ENCODE measurements at regions not wholly inside any gene's neighbourhood (a gene's known extent, or its start where the extent isn't known, plus 50 kb on each side); places are given as distances from the start of the nearest gene placed in this dataset.
"Not testable (repeated sequence)": the region's sequence is repeated elsewhere in the genome, so short reads cannot be mapped to it uniquely, and the experiment has no call there.

GRCh38 chr14:19159003-19159625 is 191.9 kb downstream of the POTEM start:
- H3K4me3 Mint-ChIP-seq; H3K4me1 Mint-ChIP-seq; H3K27me3 ChIP-seq (ENCODE audit: control insufficient read depth, insufficient read depth, low read length); H3K36me3 ChIP-seq (ENCODE audit: control insufficient read depth, insufficient read depth, low read length); H3K27me3 Mint-ChIP-seq; DNase-seq; H3K4me3 ChIP-seq (ENCODE audit: low read depth, low read length); H3K36me3 Mint-ChIP-seq; H3K4me1 ChIP-seq (ENCODE audit: control insufficient read depth, insufficient read depth, low read length, poor library complexity, severe bottlenecking); ATAC-seq (ENCODE audit: low read depth in 2 of 2); H3K27ac Mint-ChIP-seq; H3K27ac ChIP-seq (ENCODE audit: insufficient read depth, low read length, poor library complexity, severe bottlenecking); H3K9me3 ChIP-seq (ENCODE audit: control insufficient read depth in 2 of 2, low read length in 2 of 2): not testable (repeated sequence)
- peaks cover 0 to 15% (median 0%) of the 10 kb centered on the region in 7 donors for H3K9me3 Mint-ChIP-seq

GRCh38 chr14:19160379-19160778 is 193.1 kb downstream of the POTEM start:
- not testable (repeated sequence) for H3K4me1 Mint-ChIP-seq; H3K4me3 Mint-ChIP-seq; H3K36me3 Mint-ChIP-seq; H3K27me3 Mint-ChIP-seq; H3K4me3 ChIP-seq (ENCODE audit: low read depth, low read length); H3K27ac Mint-ChIP-seq; H3K27me3 ChIP-seq (ENCODE audit: control insufficient read depth, insufficient read depth, low read length); DNase-seq; H3K36me3 ChIP-seq (ENCODE audit: control insufficient read depth, insufficient read depth, low read length); H3K27ac ChIP-seq (ENCODE audit: insufficient read depth, low read length, poor library complexity, severe bottlenecking); H3K4me1 ChIP-seq (ENCODE audit: control insufficient read depth, insufficient read depth, low read length, poor library complexity, severe bottlenecking); ATAC-seq (ENCODE audit: low read depth in 2 of 2); H3K9me3 ChIP-seq (ENCODE audit: control insufficient read depth in 2 of 2, low read length in 2 of 2)
- peaks cover 0 to 15% (median 0%) of the 10 kb centered on the region in 7 donors for H3K9me3 Mint-ChIP-seq

- H3K4me1 ChIP-seq (ENCODE audit: control insufficient read depth, insufficient read depth, low read length, poor library complexity, severe bottlenecking); H3K27ac Mint-ChIP-seq; H3K36me3 ChIP-seq (ENCODE audit: control insufficient read depth, insufficient read depth, low read length); H3K4me3 ChIP-seq (ENCODE audit: low read depth, low read length); H3K27me3 Mint-ChIP-seq; H3K4me3 Mint-ChIP-seq; H3K9me3 ChIP-seq (ENCODE audit: control insufficient read depth in 2 of 2, low read length in 2 of 2); H3K27ac ChIP-seq (ENCODE audit: insufficient read depth, low read length, poor library complexity, severe bottlenecking); H3K27me3 ChIP-seq (ENCODE audit: control insufficient read depth, insufficient read depth, low read length); H3K36me3 Mint-ChIP-seq; H3K4me1 Mint-ChIP-seq; DNase-seq; ATAC-seq (ENCODE audit: low read depth in 2 of 2): not testable (repeated sequence)
- H3K9me3 Mint-ChIP-seq: peaks cover 0 to 17% (median under 1%) of the 10 kb centered on the region in 7 donors
These were observed 194.2 kb downstream of the POTEM start for GRCh38 chr14:19161251-19162033.

- H3K4me3 ChIP-seq (ENCODE audit: low read depth, low read length); DNase-seq; H3K36me3 Mint-ChIP-seq; H3K27ac ChIP-seq (ENCODE audit: insufficient read depth, low read length, poor library complexity, severe bottlenecking); H3K27me3 Mint-ChIP-seq; H3K27me3 ChIP-seq (ENCODE audit: control insufficient read depth, insufficient read depth, low read length); H3K27ac Mint-ChIP-seq; H3K4me1 ChIP-seq (ENCODE audit: control insufficient read depth, insufficient read depth, low read length, poor library complexity, severe bottlenecking); H3K36me3 ChIP-seq (ENCODE audit: control insufficient read depth, insufficient read depth, low read length); ATAC-seq (ENCODE audit: low read depth in 2 of 2); H3K4me3 Mint-ChIP-seq; H3K4me1 Mint-ChIP-seq; H3K9me3 ChIP-seq (ENCODE audit: control insufficient read depth in 2 of 2, low read length in 2 of 2): not testable (repeated sequence)
- peaks cover 0 to 18% (median 2%) of the 10 kb centered on the region in 7 donors for H3K9me3 Mint-ChIP-seq
These were observed 194.9 kb downstream of the POTEM start for GRCh38 chr14:19162034-19162706.

GRCh38 chr14:19162920-19163319 is 195.7 kb downstream of the POTEM start:
- H3K27ac ChIP-seq (ENCODE audit: insufficient read depth, low read length, poor library complexity, severe bottlenecking); H3K9me3 ChIP-seq (ENCODE audit: control insufficient read depth in 2 of 2, low read length in 2 of 2); H3K4me3 Mint-ChIP-seq; H3K4me1 ChIP-seq (ENCODE audit: control insufficient read depth, insufficient read depth, low read length, poor library complexity, severe bottlenecking); H3K27ac Mint-ChIP-seq; DNase-seq; H3K27me3 Mint-ChIP-seq; H3K36me3 ChIP-seq (ENCODE audit: control insufficient read depth, insufficient read depth, low read length); ATAC-seq (ENCODE audit: low read depth in 2 of 2); H3K36me3 Mint-ChIP-seq; H3K4me1 Mint-ChIP-seq; H3K4me3 ChIP-seq (ENCODE audit: low read depth, low read length); H3K27me3 ChIP-seq (ENCODE audit: control insufficient read depth, insufficient read depth, low read length): not testable (repeated sequence)
- H3K9me3 Mint-ChIP-seq: peaks cover 0 to 16% (median 2%) of the 10 kb centered on the region in 7 donors

- peaks cover 0 to 17% (median 2%) of the 10 kb centered on the region in 7 donors for H3K9me3 Mint-ChIP-seq
- not testable (repeated sequence) for H3K27me3 ChIP-seq (ENCODE audit: control insufficient read depth, insufficient read depth, low read length); H3K4me1 ChIP-seq (ENCODE audit: control insufficient read depth, insufficient read depth, low read length, poor library complexity, severe bottlenecking); H3K27me3 Mint-ChIP-seq; H3K9me3 ChIP-seq (ENCODE audit: control insufficient read depth in 2 of 2, low read length in 2 of 2); H3K27ac ChIP-seq (ENCODE audit: insufficient read depth, low read length, poor library complexity, severe bottlenecking); H3K4me3 Mint-ChIP-seq; H3K36me3 Mint-ChIP-seq; DNase-seq; ATAC-seq (ENCODE audit: low read depth in 2 of 2); H3K36me3 ChIP-seq (ENCODE audit: control insufficient read depth, insufficient read depth, low read length); H3K4me3 ChIP-seq (ENCODE audit: low read depth, low read length); H3K4me1 Mint-ChIP-seq; H3K27ac Mint-ChIP-seq
These were observed 196.7 kb downstream of the POTEM start for GRCh38 chr14:19163891-19164290.

GRCh38 chr14:19164426-19164825 is 197.2 kb downstream of the POTEM start:
- H3K4me3 Mint-ChIP-seq; H3K27me3 ChIP-seq (ENCODE audit: control insufficient read depth, insufficient read depth, low read length); ATAC-seq (ENCODE audit: low read depth in 2 of 2); H3K36me3 Mint-ChIP-seq; H3K4me3 ChIP-seq (ENCODE audit: low read depth, low read length); DNase-seq; H3K36me3 ChIP-seq (ENCODE audit: control insufficient read depth, insufficient read depth, low read length); H3K4me1 ChIP-seq (ENCODE audit: control insufficient read depth, insufficient read depth, low read length, poor library complexity, severe bottlenecking); H3K9me3 ChIP-seq (ENCODE audit: control insufficient read depth in 2 of 2, low read length in 2 of 2); H3K27ac ChIP-seq (ENCODE audit: insufficient read depth, low read length, poor library complexity, severe bottlenecking); H3K27me3 Mint-ChIP-seq; H3K27ac Mint-ChIP-seq; H3K4me1 Mint-ChIP-seq: not testable (repeated sequence)
- peaks cover 0 to 17% (median 2%) of the 10 kb centered on the region in 7 donors for H3K9me3 Mint-ChIP-seq

All from CD4-positive, CD25-positive, alpha-beta regulatory T cell (primary cell).